ENCODE measurements at regions not wholly inside any gene's neighbourhood (a gene's known extent, or its start where the extent isn't known, plus 50 kb on each side); places are given as distances from the start of the nearest gene placed in this dataset.
"Not testable (repeated sequence)": the region's sequence is repeated elsewhere in the genome, so short reads cannot be mapped to it uniquely, and the experiment has no call there.

DNA sequence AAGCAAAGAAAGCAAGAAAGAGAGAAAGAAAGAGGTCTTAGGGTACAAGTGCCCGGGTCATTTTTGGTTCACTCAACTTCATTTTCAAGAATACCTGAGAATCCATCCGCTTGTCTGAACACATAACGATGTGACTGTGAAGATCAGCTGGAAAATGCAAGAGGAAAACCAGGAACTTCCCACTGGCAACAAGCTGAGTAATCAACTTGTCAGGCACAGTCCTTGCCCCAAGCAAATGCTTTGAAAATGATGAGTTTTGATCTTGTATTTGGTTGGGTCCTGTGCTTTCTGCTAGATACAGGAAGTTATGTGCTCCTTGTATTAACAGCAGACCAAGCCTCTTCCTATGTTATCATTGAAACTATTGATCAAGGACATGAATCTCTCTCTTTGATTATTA lies 239.1 kb downstream of the ASMT start:
- DNase-seq, result no peak

DNA sequence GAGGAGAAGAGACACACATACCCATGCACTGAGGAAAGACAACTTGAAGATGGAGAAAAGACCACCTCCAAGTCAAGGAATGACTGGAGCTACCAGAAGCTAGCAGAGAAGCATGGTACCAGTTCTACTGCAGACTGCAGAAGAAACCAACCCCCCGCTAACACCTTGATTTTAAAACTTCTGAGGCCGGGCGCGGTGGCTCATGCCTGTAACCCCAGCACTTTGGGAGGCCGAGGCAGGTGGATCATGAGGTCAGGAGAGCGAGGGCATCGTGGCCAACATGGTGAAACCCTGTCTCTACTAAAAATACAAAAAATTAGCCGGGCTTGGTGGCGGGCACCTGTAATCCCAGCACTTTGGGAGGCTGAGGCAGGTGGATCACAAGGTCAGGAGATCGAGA lies 240.0 kb downstream of the ASMT start:
- not testable (repeated sequence) for DNase-seq

DNA sequence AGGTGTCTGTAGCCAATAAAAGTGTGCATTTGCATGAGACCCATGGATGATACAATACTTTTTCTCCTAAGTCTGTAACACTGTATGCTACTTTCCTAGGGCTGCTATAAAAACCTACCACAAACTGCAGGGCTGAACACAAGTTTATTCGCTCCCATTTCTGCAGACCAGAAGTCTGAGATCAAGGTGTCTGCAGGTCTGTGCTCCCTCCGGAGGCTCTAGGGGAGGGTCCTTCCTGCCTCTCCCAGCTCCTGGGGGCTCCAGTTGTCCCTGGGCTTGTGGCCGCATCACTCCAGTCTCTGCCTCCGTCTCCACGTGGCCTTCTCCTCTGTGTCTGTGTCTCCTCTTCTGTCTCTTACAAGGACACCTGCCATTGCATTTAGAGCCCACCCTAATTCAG lies 244.4 kb downstream of the ASMT start:
- DNase-seq, result not testable (repeated sequence)

DNA sequence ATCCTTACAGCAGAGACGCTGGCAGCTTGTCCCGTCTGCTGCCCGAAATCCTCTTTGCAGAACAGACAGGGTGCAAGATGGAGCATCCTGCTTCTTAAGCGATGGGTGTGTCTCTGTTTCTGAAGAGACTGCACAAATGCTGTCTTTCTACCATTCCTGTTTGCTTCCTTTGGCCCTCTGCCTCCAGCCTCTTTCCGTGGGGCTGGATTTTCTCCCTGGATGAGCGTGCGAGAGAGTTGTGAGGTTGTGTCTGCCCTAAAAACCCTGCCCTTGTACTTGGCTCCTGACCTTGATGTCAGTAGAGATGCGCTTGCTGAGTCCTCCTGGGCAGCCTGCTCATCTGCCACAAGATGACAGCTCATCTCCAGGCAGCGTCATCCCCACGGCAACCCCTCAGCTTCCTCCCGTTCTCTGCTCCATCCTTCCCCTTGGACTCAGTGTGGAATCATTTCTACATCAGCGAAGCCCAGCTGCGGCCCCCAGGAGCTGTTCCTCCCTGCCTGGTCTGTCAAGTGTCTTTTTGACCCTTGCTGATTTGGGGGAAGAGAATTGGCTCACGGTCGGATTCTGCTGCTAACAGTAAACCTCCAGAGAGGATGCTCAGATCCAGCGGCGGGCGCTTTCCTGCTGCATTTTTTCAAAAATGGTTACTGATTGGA lies 246.2 kb downstream of the ASMT start:
- DNase-seq, result no peak

DNA sequence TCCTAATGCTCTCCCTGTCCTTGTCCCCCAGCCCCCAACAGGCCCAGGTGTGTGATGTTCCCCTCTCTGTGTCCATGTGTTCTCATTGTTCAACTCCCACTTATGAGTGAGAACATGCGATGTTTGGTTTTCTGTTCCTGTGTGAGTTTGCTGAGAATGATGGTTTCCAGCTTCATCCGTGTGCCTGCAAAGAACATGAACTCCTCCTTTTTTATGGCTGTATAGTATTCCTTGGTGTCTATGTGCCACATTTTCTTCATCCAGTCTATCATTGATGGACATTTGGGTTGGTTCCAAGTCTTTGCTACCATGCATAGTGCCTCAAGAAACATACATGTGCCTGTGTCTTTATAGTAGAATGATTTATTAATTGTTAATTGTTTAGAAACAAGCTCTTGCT lies 249.1 kb downstream of the ASMT start:
- DNase-seq, result not testable (repeated sequence)

DNA sequence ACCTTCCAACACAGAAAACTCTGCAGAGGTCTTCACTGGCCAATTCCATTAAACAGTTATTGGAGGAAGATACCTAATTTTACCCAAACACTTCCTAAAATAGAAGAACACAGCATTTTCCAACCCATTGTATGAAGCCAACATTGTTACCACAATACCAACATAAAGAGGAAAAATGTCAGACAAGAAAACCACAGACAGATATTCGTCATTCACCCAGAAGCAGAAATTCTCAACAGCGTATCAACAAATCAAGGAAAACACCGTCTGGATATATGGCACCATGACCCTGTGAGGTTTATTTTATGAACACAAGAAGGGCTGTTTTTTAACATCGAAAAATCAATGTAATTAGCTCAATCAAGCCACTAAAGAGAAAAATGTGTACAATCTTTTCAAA lies 255.6 kb downstream of the ASMT start:
- DNase-seq, result no peak

DNA sequence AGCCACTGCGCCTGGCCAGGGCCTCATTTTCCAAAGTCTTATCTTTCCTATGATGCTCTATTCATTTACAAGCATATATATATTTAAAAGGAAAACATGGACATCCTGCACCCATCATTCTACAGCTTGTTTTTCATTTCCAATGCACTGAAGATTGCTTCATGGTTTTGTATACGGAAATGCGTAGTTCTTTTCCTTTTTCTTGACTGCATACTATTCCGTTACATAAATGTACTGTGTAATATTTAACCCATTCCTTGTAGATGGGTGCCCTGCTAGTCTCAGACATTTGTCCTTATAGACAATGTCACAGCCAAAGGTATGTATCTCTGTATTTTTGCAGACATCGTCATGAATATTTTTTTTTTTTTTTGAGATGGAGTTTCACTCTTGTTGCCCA lies 257.0 kb downstream of the ASMT start:
- DNase-seq, result no peak

DNA sequence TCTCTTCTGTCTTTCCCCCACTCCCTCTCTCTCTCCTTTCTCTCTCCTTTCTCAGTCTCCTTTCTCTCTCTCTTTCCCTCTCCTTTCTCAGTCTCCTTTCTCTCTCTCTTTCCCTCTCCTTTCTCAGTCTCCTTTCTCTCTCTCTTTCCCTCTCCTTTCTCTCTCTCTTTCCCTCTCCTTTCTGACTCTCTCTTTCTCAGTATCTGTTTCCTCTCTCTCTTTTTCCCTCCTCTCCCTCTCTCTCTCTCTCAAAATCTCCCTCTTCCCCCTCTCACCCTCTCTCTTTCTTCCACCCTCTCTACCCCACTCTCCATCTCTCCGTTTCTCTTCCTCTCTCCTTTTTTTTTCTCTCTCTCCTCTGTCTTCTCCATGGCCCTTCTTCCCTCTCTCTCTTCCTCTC lies 258.8 kb downstream of the ASMT start:
- no peak for DNase-seq

DNA sequence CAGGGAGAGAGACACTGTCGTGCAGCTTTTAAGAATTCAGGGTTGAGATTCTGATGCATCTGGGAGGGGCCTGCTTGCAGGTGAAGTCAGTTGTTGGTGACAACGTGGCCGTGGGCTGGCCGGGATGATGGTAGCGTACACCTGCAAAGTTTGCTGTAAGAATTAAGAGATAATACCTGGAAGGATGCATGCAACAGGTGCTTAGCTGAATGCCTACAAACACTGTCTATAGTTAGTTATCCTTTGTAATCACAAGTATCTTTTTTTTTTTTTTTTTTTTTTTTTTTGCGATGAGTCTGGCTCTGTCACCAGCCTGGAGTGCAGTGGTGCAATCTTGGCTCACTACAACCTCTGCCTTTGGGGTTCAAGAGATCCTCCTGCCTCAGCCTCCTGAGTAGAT lies 259.6 kb downstream of the ASMT start:
- DNase-seq, result no peak

DNA sequence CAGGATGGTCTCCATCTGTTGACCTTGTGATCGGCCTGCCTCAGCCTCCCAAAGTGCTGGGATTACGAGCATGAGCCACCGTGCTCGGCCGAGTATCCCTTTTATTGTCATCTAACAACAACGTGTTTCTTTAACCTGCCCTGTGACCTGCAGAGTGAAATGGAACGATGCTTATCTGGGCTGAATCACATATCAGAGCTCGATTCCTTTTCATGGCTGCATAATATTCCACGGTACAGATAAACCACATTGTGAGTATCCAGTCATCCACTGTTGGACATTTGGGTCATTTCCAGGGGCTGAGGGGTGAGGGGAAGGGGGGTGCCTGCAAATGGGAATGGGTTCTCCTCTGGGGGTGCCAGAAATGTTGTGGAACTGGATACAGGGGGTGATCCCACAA lies 260.0 kb downstream of the ASMT start:
- no peak for DNase-seq

DNA sequence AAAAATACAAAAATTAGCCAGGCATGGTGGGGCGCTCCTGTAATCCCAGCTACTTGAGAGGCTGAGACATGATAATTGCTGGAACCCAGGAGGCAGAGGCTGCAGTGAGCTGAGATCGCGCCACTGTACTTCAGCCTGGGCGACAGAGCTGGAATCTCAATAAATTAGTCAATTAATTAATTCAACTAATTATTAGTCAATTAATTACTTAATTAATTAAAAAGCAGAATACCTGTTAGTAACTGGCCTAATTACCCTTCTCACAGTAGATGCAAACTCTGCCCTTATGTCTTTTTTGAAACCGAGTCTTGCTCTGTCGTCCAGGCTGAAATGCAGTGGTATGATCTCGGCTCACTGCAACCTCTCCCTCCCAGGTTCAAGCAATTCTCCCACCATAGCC lies 261.2 kb downstream of the ASMT start:
- DNase-seq, result no peak

DNA sequence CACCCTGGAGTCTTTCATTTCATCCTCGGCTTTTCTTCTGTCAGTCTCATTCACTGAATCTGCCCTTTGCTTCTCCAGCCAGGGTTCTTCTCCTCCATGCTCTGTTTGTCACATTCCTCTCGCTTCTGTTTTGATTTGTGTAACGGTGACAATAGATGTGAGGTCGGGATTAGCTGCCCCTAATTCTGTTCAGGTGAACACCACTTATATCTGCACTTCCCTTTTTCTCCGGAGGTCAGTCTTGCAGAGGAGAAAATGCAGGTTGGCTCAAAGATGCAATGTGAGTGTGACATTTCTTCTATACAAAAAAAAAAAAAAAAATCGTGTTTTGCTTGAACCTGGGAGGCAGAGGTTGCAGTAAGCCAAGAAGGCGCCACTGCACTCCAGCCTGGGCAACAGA lies 262.9 kb downstream of the ASMT start:
- no peak for DNase-seq

DNA sequence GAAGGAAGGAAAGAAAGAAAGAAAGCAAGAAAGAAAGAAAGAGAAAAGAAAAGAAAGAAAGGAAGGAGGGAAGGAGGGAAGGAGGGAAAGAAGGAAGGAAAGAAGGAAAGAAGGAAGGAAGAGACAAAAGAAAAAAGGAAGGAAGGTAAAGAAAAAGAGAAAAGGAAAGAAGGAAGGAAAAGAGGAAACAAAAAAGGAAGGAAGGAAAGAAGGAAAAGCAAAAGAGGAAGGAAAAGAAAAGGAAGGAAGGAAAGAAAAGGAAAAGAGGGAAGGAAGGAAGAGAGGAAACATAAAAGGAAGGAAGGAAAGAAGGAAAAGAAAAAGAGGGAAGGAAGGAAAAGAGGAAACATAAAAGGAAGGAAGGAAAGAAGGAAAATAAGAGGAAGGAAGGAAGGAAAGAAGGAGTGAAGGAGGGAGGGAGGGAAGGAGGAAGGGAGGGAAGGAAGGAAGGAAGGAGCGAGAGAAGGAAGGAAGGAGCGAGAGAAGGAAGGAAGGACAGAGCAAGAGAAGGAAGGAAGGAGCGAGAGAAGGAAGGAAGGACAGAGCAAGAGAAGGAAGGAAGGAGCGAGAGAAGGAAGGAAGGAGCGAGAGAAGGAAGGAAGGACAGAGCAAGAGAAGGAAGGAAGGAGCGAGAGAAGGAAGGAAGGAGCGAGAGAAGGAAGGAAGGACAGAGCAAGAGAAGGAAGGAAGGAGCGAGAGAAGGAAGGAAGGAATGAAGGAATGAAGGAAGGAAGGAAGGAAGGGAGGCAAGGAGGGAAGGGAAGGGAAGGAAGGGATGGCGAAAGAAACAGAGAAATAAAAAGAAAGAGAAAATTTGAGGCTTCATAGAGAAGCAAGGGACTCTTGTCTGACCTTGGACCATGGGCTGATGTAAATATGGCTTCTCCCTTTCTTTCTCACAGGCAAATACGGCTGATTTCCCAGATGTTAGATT lies 266.3 kb downstream of the ASMT start:
- not testable (repeated sequence) for DNase-seq

DNA sequence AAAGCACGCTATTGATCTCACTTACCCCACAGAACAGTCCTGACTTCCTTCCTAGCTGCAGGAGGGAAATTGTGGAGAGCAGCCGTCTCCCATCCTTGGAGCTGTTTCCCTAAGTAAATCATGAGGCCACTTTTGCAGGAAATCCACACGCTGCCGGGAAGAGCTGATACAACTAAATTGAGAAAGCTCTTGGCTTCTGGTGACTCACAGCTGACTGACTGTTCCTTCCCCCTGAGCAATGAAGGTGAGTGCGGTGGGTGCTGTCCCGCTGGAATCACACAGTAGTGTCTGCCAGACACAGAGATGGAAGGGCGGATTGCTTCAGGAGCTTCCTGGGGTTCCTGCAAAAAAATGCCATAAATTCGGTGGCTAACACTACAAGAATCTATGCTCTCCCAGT lies 268.9 kb downstream of the ASMT start:
- no peak for DNase-seq

DNA sequence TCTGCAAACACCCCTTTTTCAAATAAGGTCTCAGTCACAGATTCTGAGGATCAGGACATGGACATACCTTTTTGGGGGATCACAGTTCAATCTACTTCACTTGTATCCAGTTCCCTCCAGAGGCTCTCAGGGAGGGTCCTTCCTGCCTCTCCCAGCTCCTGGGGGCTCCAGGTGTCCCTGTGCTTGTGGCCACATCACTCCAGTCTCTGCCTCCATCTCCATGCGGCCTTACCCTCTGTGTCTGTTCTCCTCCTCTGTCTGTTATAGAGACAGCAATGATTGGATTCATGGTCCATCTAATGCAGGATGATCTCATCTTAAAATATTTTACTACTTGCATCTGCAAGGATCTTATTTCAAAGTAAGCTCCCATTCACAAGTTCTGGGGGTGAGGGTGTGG lies 269.6 kb downstream of the ASMT start:
- no peak for DNase-seq

DNA sequence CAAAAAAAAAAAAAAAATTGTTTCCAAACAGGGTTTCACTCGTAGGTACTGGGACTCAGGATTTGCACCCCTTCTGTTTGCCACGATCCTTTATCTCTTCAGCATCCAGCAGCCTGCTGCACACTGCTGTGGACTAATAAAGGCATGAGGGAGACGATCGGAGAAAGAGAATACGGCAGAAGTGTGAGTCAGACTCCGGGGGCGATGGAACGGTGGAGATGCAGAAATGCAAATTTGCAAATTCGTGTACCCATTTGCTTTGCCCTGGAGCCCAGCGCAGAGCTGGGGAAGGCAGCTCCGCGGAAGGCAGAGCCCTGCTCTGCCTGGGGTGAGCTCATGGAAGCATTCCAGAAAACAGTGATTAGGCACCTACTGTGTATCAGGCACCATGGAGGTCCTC lies 270.3 kb downstream of the ASMT start:
- DNase-seq, result no peak

DNA sequence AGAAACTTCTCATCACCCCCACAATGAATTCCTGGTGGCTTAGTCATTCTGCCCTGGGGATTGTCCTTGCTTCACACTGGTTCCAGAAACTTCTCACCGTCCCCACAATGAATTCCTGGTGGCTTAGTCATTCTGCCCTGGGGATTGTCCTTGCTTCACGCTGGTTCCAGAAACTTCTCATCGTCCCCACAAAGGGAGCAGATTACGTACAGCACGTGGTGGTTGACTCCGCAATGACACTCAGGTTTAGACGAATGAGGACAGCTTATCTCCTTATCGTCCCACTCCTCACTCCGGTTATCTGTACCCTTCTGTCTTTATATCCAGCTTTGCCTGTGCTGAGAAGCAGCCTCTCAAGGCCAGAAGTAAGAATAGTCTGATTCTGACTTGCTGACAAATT lies 273.4 kb downstream of the ASMT start:
- DNase-seq, result not testable (repeated sequence)

DNA sequence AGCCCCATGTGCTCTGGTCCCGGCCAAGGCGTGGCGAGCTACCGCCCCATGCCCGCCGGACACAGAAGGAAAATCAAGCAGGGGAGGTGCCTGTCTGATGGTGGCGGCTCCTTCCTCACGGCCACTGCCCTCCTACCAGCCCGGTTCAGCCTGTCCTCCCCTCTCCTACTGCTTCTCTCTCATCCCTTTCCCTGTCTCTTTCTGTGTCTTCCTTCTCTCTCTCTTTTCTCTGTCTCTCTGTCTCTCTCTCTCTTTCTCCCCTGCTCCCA lies 279.1 kb downstream of the ASMT start:
- DNase-seq, result no peak

DNA sequence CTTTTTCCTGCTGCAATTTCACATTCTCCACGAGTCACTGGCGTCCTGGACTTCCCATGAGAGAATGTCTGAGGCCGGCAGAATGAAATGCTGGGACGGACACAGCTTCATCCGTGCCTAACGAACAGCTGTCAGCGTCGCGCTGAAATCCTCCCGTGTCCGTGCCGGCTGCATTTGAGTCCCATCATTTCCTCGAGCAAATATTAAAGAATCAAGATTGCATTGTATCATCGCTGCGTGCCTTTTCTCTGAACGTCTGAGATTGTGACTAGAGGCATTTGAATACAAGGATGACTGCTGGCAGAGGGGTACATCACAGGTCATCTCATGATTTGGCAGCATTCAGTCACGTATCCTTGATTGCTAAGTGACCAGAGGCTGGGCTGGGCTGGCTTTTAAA lies 279.9 kb downstream of the ASMT start:
- no peak for DNase-seq

DNA sequence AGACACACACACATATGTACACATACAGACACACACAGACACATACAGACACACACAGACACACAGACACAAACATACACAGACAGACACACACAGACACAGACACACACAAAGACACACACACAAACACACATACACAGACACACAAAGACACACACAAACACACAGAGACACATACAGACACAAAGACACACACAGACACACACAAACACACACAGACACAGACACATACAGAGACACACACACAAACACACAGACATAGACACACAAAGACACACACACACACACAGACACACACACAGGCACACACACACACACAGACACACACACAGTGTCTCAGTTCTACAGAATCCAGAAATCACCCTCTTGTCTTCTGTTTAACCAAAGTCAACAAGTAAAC lies 280.7 kb downstream of the ASMT start:
- DNase-seq, result no peak

DNA sequence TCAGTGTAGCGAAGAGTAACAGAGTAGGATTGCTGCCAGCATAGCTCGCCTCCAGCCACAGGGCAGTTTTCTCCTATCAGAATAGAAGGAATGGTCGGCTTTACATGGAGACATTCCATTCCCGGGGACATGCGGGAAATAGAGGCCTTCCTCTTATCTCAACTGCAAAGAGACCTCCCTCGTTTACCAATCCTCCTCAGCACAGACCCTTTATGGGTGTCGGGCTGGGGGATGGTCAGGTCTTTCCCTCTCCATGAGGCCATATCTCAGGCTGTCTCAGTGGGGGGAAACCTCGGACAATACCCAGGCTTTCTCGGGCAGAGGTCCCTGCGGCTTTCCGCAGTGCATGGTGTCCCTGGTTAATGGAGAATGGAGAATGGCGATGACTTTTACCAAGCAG lies 285.0 kb downstream of the ASMT start:
- no peak for DNase-seq

DNA sequence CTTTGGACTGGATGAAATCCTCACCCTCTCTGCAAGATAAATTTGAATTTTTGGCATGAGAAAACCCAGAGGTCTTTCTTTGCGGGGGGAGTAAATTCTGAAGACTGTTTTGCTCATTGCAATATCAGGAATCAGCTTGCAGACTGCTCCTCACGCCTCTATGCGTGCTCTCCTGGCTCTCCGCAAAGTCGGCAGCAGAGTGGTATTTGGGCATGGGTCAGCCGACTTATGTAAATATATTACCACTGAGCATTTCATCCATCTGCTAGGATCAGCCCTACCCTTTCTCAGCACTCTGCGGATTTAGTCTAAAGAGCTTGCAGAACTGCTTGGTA lies 288.0 kb downstream of the ASMT start:
- no peak for DNase-seq

DNA sequence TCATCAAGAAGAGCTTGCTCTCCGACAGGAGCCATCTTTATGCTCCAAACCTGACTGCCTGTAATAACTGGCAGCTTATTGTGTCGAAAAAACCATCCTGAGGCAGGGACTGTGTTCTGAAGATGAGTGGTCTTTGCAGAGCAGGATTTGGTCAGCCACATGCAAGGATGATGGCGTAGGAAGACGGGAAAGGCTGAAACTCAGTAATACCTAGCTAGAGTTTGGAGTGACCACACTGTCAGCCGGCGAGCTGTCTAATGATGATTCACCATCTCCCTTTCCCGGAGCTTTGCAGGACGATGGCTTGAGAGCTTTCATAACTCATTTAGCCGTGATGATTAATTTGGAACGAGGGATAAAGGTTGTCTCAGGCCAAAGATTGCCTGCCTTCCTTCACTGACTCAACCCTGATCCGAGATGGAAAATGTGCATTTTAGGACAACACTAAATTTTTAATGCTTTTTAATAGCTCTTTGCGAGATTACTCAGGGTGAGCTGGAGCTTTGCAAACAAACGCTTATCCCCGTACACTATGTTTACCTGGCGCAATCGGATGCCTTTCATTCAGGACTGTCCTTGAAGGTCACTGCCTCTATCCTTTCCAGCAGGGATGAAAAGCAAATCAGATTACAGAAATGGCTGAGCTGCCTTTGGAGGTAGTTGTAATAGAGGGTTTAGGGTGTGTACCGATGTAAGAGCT lies 288.5 kb downstream of the ASMT start:
- DNase-seq, result no peak

DNA sequence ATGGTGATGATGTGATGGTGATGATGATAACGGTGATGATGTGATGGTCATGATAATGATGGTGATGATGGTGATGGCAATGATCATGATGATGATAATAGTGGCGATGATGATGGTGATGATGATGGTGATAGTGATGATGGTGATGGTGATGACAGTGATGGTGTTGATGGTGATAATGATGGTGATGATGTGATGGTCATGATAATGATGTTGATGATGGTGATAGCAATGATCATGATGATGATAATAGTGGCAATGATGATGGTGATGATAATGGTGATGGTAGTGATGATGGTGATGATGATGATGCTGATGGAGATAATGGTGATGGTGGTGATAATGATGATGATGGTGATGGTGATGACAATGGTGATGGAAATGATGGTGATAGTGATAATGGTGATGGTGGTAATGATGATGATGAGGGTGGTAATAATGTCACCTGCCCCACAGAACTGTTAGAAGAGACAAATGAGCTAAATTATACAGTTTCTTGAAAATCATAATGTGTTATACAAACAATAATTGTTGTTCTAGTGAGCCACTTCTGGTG lies 289.9 kb downstream of the ASMT start:
- DNase-seq, result no peak

Measured in stimulated activated CD8-positive, alpha-beta memory T cell treated with anti-CD3 and anti-CD28 coated beads, Interleukin-4, amount 100 ng/mL, for 48 hours (primary cell).